ENCODE measurements at regions not wholly inside any gene's neighbourhood (a gene's known extent, or its start where the extent isn't known, plus 50 kb on each side); places are given as distances from the start of the nearest gene placed in this dataset.

GRCh38 chrX:149274516-149275105, 230.5 kb downstream of the IDS start:
- no peak for ATAC-seq
- no peak for DNase-seq

GRCh38 chrX:149272690-149273463, 232.2 kb downstream of the IDS start:
- DNase-seq (no peak), ATAC-seq (no peak)

GRCh38 chrX:149267878-149268813, 237.0 kb downstream of the IDS start:
- ATAC-seq (peak; percentile 61), DNase-seq (no peak)

GRCh38 chrX:149262086-149262485, 243.0 kb downstream of the IDS start:
- ATAC-seq = no peak
- no peak for DNase-seq

GRCh38 chrX:149259241-149259640, 245.9 kb downstream of the IDS start:
- DNase-seq (no peak), ATAC-seq (no peak)

- DNase-seq (no peak), ATAC-seq (no peak)
Measured at GRCh38 chrX:149255860-149256259, 249.2 kb downstream of the IDS start.

GRCh38 chrX:149248073-149248625, 257.0 kb downstream of the IDS start:
- no peak for ATAC-seq
- no peak for DNase-seq

DNA sequence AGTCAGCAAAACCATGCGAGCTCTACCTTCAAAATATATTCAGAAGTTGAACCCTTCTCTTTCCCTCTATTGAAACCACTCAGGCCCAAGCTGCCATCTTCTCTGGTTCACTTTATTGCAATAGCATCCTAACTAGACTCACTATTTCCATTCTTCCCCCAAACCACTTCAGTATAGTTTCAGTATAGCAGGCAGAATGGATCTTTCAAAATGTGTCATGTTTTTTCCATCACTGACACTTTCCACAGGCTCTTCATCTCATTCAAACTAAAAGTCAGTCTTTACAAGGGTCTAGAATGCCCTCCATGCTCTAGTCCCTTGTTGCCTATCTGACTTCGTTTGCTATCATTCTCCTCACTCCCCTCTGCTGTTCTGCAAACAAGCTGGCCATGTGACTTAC, 274.4 kb downstream of the IDS start:
- ATAC-seq = peak; percentile 79

GRCh38 chrX:149223854-149224253, 281.3 kb downstream of the IDS start:
- DNase-seq (no peak), ATAC-seq (no peak)

More for the DNA sequence above, 274.4 kb downstream of the IDS start:
- no peak for DNase-seq

- peak; percentile 52 for ATAC-seq
- DNase-seq = no peak
Measured at GRCh38 chrX:149222040-149222439, 283.1 kb downstream of the IDS start.

DNA sequence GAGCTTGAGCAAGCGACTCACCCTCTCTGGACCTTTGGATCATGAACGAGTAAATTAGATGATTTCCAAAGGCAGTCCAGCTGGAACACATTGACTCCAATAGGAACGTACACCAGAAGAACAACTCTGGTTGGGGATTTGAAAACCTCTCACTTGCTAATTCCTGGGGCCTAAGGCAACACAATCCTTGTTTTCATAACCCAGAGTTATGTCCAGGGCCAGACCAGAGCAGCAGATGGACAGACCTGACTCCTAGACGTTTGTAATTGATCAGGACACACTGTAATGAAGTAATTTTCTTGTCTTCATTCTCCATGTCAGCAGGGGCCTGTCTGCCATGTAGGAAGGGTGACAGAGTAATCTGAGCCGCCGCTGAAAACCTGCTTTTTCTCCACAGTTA, 283.9 kb downstream of the IDS start:
- DNase-seq (no peak), ATAC-seq (no peak)

GRCh38 chrX:149213264-149213663, 291.8 kb downstream of the IDS start:
- DNase-seq (no peak), ATAC-seq (no peak)

GRCh38 chrX:149208307-149208706, 296.8 kb downstream of the IDS start:
- ATAC-seq (no peak), DNase-seq (no peak)

DNA sequence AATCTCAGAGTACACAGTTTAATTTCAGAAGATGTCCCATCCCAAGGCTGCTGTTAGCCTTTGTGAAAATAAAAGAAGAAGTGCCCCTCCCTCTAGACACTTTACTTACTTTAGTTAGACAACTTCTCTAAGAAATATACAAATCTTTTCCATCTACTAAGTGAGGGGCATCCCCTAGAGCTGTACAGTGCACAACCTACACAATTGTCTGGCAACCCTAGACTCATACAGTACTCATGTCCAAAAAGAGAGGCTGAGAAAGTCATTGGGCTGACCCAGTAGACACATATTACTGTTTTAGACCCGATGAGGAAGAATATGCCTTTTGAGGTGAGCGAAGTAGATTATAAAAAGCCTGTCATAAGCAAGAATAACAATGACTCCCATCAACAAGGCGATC, 297.6 kb downstream of the IDS start:
- ATAC-seq (peak; percentile 65), DNase-seq (no peak)

- ATAC-seq (no peak), DNase-seq (no peak)
Measured at GRCh38 chrX:149205937-149206336, 299.2 kb downstream of the IDS start.

DNA sequence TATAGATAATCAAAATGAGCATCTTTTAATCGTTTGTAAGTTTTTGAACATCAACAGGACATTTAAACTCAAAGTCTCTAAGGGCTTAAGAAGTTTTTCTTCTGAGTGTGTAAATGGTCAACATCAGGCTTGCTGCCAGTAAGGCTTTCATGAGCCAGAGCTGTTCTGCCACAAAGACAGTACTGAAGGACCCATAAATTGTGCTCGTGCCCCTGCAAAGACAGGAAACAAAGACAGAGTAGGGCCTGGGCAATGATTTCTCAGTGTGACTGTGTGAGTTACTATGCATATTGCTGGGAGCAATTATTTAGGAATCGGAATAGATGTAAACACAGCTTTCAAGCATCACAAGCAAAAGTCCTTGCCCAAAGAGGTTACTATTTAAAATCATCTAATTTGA, 300.0 kb downstream of the IDS start:
- DNase-seq = no peak
- no peak for ATAC-seq

DNA sequence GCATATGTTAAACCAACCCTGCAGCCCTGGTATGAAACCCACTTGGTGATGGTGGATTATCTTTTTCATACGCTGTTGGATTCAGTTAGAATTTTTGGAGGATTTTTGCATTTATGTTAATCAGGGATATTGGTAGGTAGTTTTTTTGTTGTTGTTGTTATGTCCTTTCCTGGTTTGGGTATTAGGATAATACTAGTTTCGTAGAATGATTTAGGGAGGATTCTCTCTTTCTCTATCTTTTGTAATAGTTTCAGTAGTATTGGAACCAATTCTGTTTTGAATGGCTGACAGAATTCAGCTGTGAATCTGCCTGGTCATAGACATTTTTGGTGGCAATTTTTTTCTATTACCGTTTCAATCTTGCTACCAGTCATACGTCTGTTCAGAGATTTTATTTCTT, 305.4 kb downstream of the IDS start:
- ATAC-seq (no peak), DNase-seq (no peak)

DNA sequence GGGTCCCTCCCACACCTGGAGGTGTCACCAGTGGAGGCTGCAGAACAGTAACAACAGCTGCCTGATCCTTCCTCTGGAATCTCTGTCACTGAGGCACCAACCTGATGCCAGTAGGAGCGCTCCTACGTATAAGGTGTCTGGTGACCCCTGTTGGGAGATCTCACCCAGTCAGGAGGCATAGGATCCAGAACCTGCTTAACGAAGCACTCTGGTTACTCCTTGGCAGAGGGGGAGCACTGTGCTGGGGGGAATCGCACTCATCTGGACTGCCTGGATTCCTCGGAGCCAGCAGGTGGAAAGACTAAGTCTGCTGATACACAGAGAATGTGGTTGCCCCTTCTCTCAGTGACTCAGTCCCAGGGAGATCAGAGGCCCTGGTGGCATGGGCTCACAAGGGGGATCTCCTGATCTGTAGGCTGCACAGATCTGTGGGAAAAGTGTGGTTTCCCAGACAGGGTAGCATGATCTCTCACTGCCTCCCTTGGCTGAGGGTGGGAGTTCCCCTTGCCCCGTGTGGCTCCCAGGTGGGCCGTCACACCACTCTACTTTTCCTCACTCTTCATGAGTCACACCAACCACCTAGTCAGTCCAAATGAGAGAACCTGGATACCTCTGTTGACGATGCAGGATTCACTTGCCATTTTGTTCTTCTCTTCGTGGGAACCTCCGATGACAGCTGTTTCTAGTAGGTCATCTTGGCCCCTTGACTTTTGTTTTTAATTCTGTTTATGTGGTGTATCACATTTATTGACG, 305.9 kb downstream of the IDS start:
- DNase-seq = peak; percentile 41
- peak; percentile 97 for ATAC-seq

DNA sequence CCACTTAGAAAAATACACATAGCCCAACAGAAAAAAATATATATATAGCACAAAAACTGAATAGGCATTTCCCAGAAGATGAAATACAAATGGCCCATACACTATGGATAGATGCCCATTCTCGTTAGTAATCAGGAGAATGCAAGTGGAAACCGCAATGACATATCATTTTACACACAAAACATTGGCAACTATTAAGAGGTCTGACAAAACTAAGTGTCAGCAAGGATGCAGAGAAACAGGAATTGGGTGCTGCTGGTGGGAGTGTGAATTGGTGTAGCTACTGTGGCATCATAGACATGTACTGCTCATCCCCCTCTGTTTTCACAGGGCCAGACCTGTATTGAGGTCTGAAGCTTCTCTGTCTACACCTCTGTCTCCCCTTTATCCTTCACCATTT, 320.0 kb downstream of the IDS start:
- no peak for DNase-seq
- ATAC-seq = no peak

GRCh38 chrX:149161435-149162088, 343.5 kb downstream of the IDS start:
- no peak for DNase-seq
- ATAC-seq = no peak

DNA sequence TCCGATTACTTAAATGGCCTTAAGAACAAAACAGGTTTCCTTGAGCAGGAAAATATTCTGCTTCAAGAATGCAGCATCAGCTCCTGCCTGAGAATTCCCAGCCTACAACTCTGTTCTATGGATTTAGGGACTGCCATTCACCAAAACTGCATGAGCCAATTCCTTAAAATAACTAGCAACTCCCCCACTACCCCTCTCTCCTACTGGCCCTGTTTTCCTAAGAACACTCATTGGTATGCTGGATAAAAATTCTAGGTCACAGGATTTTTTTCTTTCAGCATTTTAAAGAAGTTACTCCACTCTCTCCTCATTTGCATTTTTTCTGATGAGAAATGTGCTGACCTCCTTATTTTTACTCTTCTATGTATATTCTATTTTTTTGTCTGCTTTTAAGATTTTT, 347.1 kb downstream of the IDS start:
- DNase-seq = no peak

More for the DNA sequence above, 347.1 kb downstream of the IDS start:
- ATAC-seq = no peak
